T-helper 2 cell treated with Interferon-gamma antibody and Interleukin-4, amounts not matched to agents 5 μg/mL and 100 μg/mL, for 36 hours (primary cell): ENCODE measurements at regions not wholly inside any gene's neighbourhood (a gene's known extent, or its start where the extent isn't known, plus 50 kb on each side); places are given as distances from the start of the nearest gene placed in this dataset.

Experiments
- DNase-seq: peaks from one replicate; pipeline ENCODE4 v3.0.0; 2021; ENCODE audit warnings: low spot score
- H3K27ac Mint-ChIP-seq: one replicate; pipeline ENCODE4 v1.8.0; 2021; ENCODE audit warnings: mild to moderate bottlenecking, mixed read lengths
- H3K27me3 Mint-ChIP-seq: one replicate; pipeline ENCODE4 v1.8.0; 2021; ENCODE audit warnings: low read depth, mixed read lengths
- H3K36me3 Mint-ChIP-seq: one replicate; pipeline ENCODE4 v1.8.0; 2021; ENCODE audit warnings: low read depth, mixed read lengths
- H3K4me1 Mint-ChIP-seq: one replicate; pipeline ENCODE4 v1.8.0; 2021; ENCODE audit warnings: low read depth, mixed read lengths
- H3K4me3 Mint-ChIP-seq: one replicate; pipeline ENCODE4 v1.8.0; 2022; ENCODE audit warnings: mild to moderate bottlenecking, moderate library complexity, mixed read lengths
- H3K9me3 Mint-ChIP-seq: one replicate; pipeline ENCODE4 v1.8.0; 2021; ENCODE audit warnings: mixed read lengths

DNA sequence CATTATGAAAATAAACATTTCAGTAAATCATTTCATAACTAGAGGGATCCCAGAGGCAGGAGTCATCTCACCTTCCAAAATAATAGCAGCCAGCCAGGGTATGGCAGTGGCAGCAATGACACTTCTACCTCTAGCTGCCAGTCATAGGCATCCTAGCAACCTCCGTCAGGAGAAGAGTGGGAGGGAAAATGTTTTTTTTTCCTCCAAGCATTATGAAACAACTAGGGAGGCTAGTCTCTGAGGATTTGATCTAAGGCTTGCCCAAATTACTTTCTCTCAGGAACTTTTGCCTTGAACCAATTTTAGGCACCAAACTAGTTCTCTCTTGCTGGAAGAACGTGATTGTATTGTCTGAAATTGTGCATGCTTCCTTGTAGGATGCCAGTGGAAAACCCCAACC lies 208.7 kb upstream of the PREP start:
- Mint-ChIP-seq H3K27ac (no peak overlapping the region), H3K4me1 (peaks cover 11% of the 10 kb centered on the region), H3K4me3 (no peak overlapping the region), H3K36me3 (peaks cover 6% of the 10 kb centered on the region), H3K27me3 (peaks cover 7% of the 10 kb centered on the region), H3K9me3 (peaks cover 21% of the 10 kb centered on the region)
- DNase-seq, result no peak

DNA sequence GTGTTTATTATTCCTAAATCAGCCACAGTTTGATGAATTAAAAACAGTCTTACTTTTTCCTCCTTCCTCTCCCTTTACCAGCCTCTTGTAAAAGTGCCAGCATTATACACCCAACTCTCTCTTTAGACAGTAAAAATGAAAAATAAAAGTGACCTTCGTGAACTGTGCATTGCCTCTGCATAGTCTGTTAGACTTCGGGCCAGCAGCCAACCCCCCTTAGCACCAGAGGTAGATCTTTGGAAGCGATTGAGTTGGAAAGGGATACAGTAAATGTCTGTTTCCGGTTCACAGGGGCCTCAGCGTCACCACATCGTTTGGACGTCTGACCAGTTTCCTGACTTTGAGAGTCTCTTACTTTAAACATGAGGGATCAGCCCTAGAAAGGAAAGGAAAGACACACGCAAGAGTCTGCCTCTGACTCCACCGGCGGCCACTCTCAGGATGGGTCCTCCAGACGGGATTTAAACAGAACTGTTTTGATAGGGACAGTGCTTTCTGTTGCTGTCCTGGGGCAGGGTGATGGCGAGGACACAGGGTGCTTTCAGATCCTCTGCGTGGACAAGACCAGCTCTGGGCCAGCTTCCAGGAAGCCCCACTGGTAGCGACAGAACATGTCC lies 206.6 kb upstream of the PREP start:
- Mint-ChIP-seq H3K27me3 (peaks cover 7% of the 10 kb centered on the region), H3K36me3 (no peaks in the 10 kb centered on the region), H3K9me3 (peaks cover 4% of the 10 kb centered on the region), H3K4me1 (peaks cover 11% of the 10 kb centered on the region), H3K27ac (no peak overlapping the region), H3K4me3 (no peak overlapping the region)
- no peak for DNase-seq

DNA sequence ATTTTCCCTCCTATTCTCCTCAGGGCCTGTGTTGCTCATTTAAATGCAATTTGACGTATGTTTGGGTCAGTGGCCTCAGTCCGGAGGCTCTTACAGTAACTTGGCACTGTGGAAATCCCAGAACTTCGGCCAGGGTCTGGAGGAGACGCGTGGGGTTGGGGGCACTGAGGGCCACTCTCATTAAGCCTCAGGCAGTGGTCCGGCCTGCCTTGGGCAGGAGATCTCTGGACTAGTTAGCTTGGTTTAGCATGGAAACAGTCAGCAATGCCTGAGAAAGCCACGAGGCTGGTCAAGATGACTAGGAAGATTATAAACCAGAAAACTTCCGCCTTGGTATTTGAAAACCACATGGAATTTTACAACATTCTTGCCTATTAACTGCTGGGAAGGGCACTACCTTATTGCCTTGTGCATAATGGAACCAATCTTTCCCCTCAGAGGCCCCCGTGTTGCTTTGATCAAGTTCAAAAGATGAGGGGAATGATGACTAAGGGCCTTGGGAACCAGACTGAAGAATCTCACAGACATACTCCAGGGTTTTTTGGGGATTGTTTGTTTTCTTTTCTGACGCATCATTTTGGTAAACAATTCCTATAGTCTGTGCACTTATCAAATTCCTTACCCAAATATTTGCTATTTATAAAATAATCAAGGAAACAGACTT lies 206.0 kb upstream of the PREP start:
- peaks cover 11% of the 10 kb centered on the region for H3K4me1 Mint-ChIP-seq
- peaks cover 7% of the 10 kb centered on the region for H3K27me3 Mint-ChIP-seq
- H3K27ac Mint-ChIP-seq, result no peak overlapping the region
- no peak overlapping the region for H3K4me3 Mint-ChIP-seq
- no peaks in the 10 kb centered on the region for H3K9me3 Mint-ChIP-seq
- no peaks in the 10 kb centered on the region for H3K36me3 Mint-ChIP-seq
- DNase-seq, result no peak

DNA sequence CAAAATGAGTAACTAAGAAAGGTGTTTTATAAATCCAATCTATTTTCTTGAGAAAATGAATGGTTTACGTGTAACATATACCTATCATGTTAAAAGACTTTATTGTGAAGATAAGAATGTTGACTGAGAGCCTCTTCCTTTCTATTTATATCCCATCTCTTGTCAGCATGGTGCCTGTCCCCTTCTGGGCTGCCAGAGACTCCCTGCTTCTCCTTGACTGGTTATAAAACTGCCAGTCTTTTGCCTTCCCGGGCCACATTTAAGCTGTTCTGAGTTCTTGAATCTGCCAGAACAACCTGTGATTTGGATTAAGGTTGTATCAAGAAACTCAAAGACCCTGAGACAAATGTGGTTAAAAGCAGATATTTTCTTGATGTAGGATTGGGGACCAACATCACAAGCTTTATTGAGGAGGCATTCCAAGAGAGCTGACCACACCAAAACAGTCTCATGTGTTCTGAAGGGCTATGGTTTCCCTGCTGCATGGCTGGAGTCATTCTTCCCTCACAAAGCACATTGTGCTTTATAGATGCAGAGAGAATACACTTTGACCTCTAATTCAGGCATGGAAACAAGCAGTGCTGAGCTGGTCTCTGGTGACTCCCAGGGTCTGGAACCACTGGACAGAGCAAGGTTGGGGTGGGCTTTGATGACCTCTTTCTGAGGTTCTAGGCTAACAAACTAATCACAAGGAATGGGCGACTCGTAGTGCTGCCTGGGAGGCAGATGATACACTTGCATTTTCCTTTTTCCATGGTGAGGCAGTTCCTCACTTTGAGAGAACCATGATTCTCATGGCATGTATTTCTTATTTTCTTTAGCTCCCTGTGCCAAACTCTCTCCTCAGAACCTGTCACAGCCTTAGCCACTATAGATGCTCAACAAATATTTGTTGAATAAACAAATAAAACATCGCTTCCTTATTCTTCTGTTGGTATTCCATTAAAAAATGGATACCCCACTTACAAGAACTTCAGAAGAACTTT lies 205.0 kb upstream of the PREP start:
- Mint-ChIP-seq H3K9me3 (no peaks in the 10 kb centered on the region), H3K27me3 (peaks cover 7% of the 10 kb centered on the region), H3K4me1 (peaks cover 11% of the 10 kb centered on the region), H3K4me3 (no peak overlapping the region), H3K27ac (no peak overlapping the region), H3K36me3 (no peaks in the 10 kb centered on the region)
- DNase-seq, result no peak

DNA sequence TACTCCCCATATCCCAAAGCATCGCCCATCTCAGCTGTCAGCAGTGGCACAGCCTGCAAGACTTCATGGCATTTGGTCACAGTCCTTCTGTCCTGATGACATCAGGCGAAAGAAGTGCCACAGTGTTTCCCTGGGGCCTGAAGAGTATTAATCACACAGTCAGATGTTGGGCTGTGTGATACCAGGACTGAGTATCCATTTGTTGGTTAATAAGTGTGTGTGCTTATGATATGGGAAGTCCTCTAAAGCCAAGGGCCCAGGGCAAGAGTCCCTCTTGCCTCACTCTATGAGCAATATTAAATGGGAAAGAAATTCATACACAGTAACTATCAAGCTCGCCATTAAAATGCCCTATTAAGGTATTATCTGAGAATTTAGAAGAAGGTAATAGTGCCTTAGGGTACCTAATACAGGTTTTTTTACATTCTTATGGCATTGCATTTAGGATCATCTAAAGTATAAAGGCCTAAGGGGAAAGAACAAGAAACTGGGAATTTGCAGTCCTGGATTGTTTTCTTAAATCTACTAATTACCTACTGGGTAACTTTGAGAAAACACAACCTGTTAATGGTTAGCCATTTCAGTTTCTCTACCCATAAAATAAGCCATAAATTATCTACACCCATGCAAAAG lies 204.1 kb upstream of the PREP start:
- Mint-ChIP-seq H3K27ac (no peak overlapping the region), H3K4me1 (peaks cover 11% of the 10 kb centered on the region), H3K4me3 (no peak overlapping the region), H3K27me3 (peaks cover 7% of the 10 kb centered on the region), H3K9me3 (no peaks in the 10 kb centered on the region), H3K36me3 (no peaks in the 10 kb centered on the region)
- no peak for DNase-seq

DNA sequence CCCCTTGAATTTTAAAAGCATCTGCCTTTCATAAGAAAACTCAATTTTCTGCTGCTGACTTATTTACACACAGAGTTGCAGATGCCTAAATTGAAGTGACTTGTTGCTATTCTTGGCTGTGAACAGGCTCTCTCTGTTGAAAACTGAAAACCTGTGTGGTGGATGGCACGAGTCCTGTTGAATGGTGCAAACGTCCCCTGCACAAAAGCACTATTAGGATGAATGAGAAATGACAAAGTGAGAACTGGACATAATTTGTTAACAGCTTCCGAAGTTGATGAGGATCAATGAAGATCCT lies 201.7 kb upstream of the PREP start:
- DNase-seq, result no peak
- no peaks in the 10 kb centered on the region for H3K9me3 Mint-ChIP-seq
- H3K27me3 Mint-ChIP-seq, result no peaks in the 10 kb centered on the region
- peaks cover 1% of the 10 kb centered on the region for H3K36me3 Mint-ChIP-seq
- no peak overlapping the region for H3K27ac Mint-ChIP-seq
- no peak overlapping the region for H3K4me3 Mint-ChIP-seq
- peaks cover 27% of the 10 kb centered on the region for H3K4me1 Mint-ChIP-seq

DNA sequence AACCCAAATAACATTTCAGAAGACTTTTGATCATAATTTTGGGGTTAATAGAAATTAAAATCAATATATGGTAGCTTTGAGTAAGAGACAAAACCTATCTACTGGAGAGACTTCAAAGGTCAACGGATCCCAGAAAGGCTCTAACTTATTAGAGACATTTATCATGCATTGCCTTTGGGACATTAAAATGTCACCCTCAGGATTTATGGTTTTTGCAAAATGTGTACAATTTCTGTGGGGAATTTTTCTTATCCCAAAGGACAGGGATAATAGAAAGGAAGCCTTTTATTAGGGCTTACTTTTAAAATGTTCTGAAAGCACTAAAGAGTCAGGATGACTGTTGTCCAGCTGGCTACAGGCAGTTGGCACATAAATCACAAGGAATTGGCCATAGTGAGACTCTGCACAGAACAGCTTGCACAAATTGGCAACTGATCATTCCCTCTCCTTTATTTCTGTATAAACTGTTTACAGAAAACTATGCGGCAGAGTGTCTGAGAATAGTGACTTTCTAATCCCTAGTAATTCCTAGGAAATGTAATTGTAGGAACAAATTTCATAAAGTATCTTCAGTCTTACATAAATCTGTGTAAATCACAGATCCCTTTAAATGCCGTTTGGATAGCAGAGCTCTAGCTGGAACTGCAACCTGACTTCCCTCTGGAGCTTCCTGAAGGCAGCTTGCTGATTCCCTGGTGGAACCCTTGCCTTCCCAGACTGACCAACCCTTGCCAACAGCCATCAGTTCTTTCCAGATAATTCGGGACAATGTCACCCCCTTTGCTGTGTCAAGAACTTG lies 201.1 kb upstream of the PREP start:
- Mint-ChIP-seq H3K27me3 (no peaks in the 10 kb centered on the region), H3K36me3 (peaks cover 1% of the 10 kb centered on the region), H3K4me3 (no peak overlapping the region), H3K4me1 (peaks cover 24% of the 10 kb centered on the region), H3K9me3 (no peaks in the 10 kb centered on the region), H3K27ac (no peak overlapping the region)
- no peak for DNase-seq

DNA sequence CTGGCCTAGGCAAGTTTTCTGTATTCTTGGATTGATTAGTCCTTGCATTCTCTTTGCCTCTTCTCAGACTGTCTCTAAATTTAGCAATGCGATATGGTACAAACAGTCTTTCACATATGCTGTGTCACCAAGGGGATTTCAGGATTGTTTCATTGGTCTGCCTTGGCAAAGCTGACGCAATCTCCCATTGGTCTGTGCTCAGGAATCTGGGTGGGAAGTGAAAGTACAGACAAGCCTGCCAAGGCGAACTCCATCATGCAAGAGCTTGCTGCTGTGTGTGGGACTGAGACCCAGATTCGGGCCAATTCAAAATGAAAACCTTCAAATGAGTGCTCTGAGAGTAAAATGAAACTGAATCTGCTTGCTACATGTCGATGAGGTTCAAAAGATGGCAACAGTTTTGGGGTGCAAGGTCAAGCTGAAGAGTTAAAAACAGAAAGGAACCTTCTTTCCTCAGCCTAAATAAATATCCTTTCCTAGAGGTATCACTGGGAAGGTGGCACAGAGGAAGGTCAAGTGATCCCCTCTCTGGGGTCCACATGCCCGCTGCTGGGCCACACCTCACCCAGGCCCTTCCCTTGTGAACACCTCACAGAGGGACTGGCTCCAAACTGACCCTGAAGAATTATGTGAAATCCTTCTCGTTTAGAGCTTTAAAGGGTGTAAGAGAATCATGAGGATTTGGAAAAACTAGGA lies 198.8 kb upstream of the PREP start:
- H3K4me3 Mint-ChIP-seq, result peak overlapping the region; percentile 66
- no peaks in the 10 kb centered on the region for H3K27me3 Mint-ChIP-seq
- DNase-seq, result peak; percentile 68
- H3K4me1 Mint-ChIP-seq, result peaks cover 27% of the 10 kb centered on the region
- peak overlapping the region; percentile 84 for H3K27ac Mint-ChIP-seq
- peaks cover 10% of the 10 kb centered on the region for H3K36me3 Mint-ChIP-seq
- peaks cover 5% of the 10 kb centered on the region for H3K9me3 Mint-ChIP-seq

DNA sequence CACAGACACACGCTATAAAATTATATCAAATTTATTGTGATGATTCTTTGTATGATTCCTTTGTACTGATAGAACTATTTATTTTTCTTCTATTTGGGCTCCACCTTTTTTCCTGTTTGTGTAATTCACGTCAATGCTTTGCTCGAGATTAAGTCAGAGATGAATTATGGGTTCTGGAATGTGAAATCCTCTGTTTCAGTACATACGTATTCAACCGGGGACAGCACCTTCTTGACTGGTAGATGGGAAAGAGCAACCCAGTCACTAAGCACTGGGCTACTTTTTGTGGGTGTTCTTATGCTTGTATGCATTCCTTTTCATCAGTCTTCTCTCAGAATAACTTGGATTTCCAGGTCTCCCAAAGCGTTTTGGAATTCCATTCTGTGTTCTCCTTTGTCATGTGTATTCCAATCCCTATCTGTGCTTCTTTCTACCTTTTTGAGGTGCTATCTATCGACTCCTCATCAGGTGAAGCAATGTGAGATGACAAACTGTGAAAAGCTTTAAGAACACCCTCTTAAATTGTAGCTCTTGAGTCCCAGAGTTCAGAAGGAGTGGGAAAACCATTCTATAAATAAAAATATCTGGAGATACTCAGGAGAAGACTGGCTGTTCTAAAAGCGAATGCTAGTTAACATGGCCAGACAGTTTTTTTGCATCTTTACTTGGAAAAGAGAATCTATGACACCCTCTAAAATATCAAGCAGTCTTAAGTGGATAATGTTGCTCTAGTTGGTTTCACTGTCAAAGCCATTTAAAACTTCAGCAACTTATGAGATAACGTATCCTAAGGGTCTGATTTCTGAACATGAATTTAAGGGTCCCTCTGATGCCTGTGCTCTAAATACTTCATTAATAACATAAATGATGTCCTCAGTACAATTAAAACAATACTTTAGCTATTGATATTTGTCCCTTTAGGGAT lies 197.7 kb upstream of the PREP start:
- no peak for DNase-seq
- Mint-ChIP-seq H3K4me1 (peaks cover 30% of the 10 kb centered on the region), H3K36me3 (peaks cover 10% of the 10 kb centered on the region), H3K27me3 (no peaks in the 10 kb centered on the region), H3K4me3 (no peak overlapping the region), H3K27ac (peak overlapping the region; percentile 34), H3K9me3 (peaks cover 5% of the 10 kb centered on the region)

DNA sequence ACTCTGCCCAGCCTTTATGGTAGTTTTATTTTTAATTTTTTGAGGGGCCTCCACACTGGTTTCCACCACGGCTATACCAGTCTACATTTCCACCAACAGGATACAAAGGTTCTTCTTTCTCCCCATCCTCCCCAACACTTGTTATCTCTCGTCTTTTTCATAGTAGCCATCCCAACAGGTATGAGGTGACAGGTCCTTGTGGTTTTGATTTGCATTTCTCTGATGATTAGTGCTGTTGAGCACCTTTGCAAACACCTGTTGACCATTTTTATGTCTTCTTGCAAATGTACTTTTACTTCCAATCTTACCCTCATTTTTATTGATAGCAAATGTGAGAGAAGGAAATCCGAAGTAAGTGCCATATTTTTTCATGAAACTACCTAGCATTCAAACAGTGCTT lies 195.4 kb upstream of the PREP start:
- Mint-ChIP-seq H3K36me3 (peaks cover 11% of the 10 kb centered on the region), H3K4me3 (no peak overlapping the region), H3K9me3 (peaks cover 5% of the 10 kb centered on the region), H3K4me1 (peaks cover 40% of the 10 kb centered on the region), H3K27ac (no peak overlapping the region), H3K27me3 (no peaks in the 10 kb centered on the region)
- no peak for DNase-seq

DNA sequence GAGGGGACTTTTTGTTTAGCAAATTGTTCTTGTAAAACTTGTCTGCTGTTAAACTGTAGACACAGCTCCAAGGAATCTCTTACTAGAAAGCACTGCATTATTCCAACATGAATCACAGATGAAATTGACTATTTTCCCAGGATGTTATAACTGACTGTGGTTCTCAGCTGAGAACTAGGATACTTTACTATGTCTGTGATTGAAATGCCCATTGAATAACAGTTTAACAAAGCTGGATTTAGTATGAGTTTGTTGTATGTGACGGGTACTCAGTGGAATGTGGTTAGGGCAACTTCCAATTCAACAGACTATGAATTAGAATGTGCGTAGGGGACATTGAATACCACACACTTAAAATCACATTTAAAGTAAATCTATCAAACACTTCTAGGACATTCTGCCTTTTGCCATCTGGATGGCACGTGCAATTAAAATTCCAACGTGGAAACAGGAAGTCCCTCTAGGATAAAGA lies 193.4 kb upstream of the PREP start:
- Mint-ChIP-seq H3K4me1 (peaks cover 47% of the 10 kb centered on the region), H3K9me3 (peaks cover 5% of the 10 kb centered on the region), H3K27me3 (no peaks in the 10 kb centered on the region), H3K4me3 (no peak overlapping the region), H3K36me3 (peaks cover 11% of the 10 kb centered on the region), H3K27ac (no peak overlapping the region)
- no peak for DNase-seq

DNA sequence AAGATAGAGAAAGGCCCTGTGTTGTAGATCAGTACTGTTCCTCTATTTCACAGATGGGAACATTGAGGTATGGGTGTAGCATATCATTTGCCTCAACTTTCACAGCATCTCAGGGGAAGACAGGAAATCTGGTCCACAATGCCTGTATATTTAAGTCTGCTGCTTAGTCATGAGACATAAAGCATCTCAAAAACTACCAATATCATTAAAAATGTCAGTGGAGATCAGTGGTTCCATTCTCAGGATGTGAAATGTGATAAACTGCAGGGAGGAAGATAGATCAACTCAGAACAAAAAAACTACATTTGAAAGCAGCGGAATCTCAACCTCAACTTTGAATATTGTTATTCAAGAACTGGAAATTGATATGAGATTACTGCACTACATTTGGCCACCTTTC lies 192.9 kb upstream of the PREP start:
- Mint-ChIP-seq H3K27ac (no peak overlapping the region), H3K36me3 (peaks cover 11% of the 10 kb centered on the region)

More for the DNA sequence above, 192.9 kb upstream of the PREP start:
- no peaks in the 10 kb centered on the region for H3K27me3 Mint-ChIP-seq
- DNase-seq, result no peak
- no peak overlapping the region for H3K4me3 Mint-ChIP-seq
- peaks cover 5% of the 10 kb centered on the region for H3K9me3 Mint-ChIP-seq
- peaks cover 48% of the 10 kb centered on the region for H3K4me1 Mint-ChIP-seq
